Neuronal stem cell (in vitro differentiated cells): ENCODE measurements at regions not wholly inside any gene's neighbourhood (a gene's known extent, or its start where the extent isn't known, plus 50 kb on each side); places are given as distances from the start of the nearest gene placed in this dataset.

Experiments
- DNase-seq: peaks from one replicate; pipeline ENCODE4 v3.0.0-alpha.2; 2013; ENCODE audit warnings: low spot score
- H2AFZ ChIP-seq: one replicate; pipeline ENCODE4 v1.6.1; 2013; ENCODE audit warnings: mild to moderate bottlenecking, low read length, inconsistent platforms
- H2AK5ac ChIP-seq: 2 replicates; pipeline ENCODE4 v1.6.1; 2013; ENCODE audit warnings: low read depth, mild to moderate bottlenecking, inconsistent platforms, low read length, moderate library complexity, mixed read lengths
- H2BK120ac ChIP-seq: 2 replicates; pipeline ENCODE4 v1.6.1; 2013; ENCODE audit warnings: low read depth, mild to moderate bottlenecking, inconsistent platforms, low read length, moderate library complexity, mixed read lengths
- H2BK12ac ChIP-seq: one replicate; pipeline ENCODE4 v1.6.1; 2013; ENCODE audit warnings: low read length, inconsistent platforms
- H2BK15ac ChIP-seq: 2 replicates; pipeline ENCODE4 v1.6.1; 2013; ENCODE audit warnings: mild to moderate bottlenecking, low read length, inconsistent platforms, mixed read lengths
- H2BK5ac ChIP-seq: one replicate; pipeline ENCODE4 v1.6.1; 2013; ENCODE audit warnings: inconsistent platforms, mild to moderate bottlenecking, low read length, moderate library complexity
- H3K14ac ChIP-seq: one replicate; pipeline ENCODE4 v1.6.1; 2013; ENCODE audit warnings: low read length, inconsistent platforms
- H3K18ac ChIP-seq: 2 replicates; pipeline ENCODE4 v1.6.1; 2013; ENCODE audit warnings: low read length, inconsistent platforms
- H3K23ac ChIP-seq: 2 replicates; pipeline ENCODE4 v1.6.1; 2013; ENCODE audit warnings: low read depth, mild to moderate bottlenecking, mixed read lengths, low read length, inconsistent platforms; ENCODE audit not compliant: poor library complexity
- H3K27ac ChIP-seq: replicated peaks from 3 replicates; pipeline ENCODE4 v1.5.1; 2013; ENCODE audit warnings: low read length, inconsistent platforms
- H3K27me3 ChIP-seq, 3 experiments: 2 replicates each; pipeline ENCODE4 v1.6.1; 2013; ENCODE audit warnings: low read length in 3 of 3, mild to moderate bottlenecking in 2 of 3, inconsistent platforms in 1 of 3, low read depth in 1 of 3, mixed read lengths in 1 of 3, moderate library complexity in 1 of 3; ENCODE audit not compliant: control insufficient read depth in 3 of 3, insufficient read depth in 3 of 3
- H3K36me3 ChIP-seq, 2 donors: replicated peaks in 1 of 2; 2 replicates each; pipeline ENCODE4 v1.6.1; 2013; ENCODE audit warnings: low read length in 2 of 2; ENCODE audit not compliant: control insufficient read depth in 2 of 2, insufficient read depth in 2 of 2
- H3K4ac ChIP-seq: 2 replicates; pipeline ENCODE4 v1.6.1; 2013; ENCODE audit warnings: inconsistent platforms, mild to moderate bottlenecking, low read length, moderate library complexity
- H3K4me1 ChIP-seq, 2 donors: 1 replicate in 1 of 2; 2 replicates in 1 of 2; pipeline ENCODE4 v1.6.1; 2013; ENCODE audit warnings: low read length in 2 of 2, low read depth in 1 of 2; ENCODE audit not compliant: control insufficient read depth in 2 of 2, insufficient read depth in 1 of 2
- H3K4me2 ChIP-seq: one replicate; pipeline ENCODE4 v1.6.1; 2013; ENCODE audit warnings: mild to moderate bottlenecking, low read length, inconsistent platforms; ENCODE audit not compliant: insufficient read depth, poor library complexity, severe bottlenecking
- H3K4me3 ChIP-seq, 2 donors: 2 replicates each; pipeline ENCODE4 v1.5.1; 2013; ENCODE audit warnings: low read length in 2 of 2, mild to moderate bottlenecking in 2 of 2, inconsistent platforms in 1 of 2, moderate library complexity in 1 of 2
- H3K79me1 ChIP-seq: one replicate; pipeline ENCODE4 v1.6.1; 2013; ENCODE audit warnings: low read depth, mild to moderate bottlenecking, inconsistent platforms, low read length, moderate library complexity
- H3K9ac ChIP-seq: one replicate; pipeline ENCODE4 v1.6.1; 2013; ENCODE audit warnings: mild to moderate bottlenecking, low read depth, low read length, inconsistent platforms; ENCODE audit not compliant: poor library complexity
- H3K9me3 ChIP-seq, 2 donors: replicated peaks in 1 of 2; 2 replicates each; pipeline versions ENCODE3 to v1.6.1; 2013; ENCODE audit warnings: low read length in 2 of 2, mild to moderate bottlenecking in 2 of 2, inconsistent platforms in 1 of 2, low read depth in 1 of 2, mixed read lengths in 1 of 2, moderate library complexity in 1 of 2; ENCODE audit not compliant: control insufficient read depth in 2 of 2, insufficient read depth in 1 of 2
- H4K8ac ChIP-seq: one replicate; pipeline ENCODE4 v1.6.1; 2013; ENCODE audit warnings: low read depth, mild to moderate bottlenecking, inconsistent platforms, low read length, moderate library complexity
- H4K91ac ChIP-seq: one replicate; pipeline ENCODE4 v1.6.1; 2013; ENCODE audit warnings: low read length, low read depth, mild to moderate bottlenecking, inconsistent platforms; ENCODE audit not compliant: poor library complexity
- WGBS, 2 donors: extraction: QIAGEN DNeasy Blood & Tissue Kit; methylation state at CpG; one replicate each; pipeline ENCODE4 v1.1.7; 2013; ENCODE audit warnings: missing lambda C conversion rate in 2 of 2, mixed read lengths in 1 of 2; ENCODE audit not compliant: insufficient read length in 2 of 2, insufficient replicate concordance in 1 of 2; ENCODE audit errors: extremely low coverage in 2 of 2; 5-methylcytosine and 5-hydroxymethylcytosine counted together

DNA sequence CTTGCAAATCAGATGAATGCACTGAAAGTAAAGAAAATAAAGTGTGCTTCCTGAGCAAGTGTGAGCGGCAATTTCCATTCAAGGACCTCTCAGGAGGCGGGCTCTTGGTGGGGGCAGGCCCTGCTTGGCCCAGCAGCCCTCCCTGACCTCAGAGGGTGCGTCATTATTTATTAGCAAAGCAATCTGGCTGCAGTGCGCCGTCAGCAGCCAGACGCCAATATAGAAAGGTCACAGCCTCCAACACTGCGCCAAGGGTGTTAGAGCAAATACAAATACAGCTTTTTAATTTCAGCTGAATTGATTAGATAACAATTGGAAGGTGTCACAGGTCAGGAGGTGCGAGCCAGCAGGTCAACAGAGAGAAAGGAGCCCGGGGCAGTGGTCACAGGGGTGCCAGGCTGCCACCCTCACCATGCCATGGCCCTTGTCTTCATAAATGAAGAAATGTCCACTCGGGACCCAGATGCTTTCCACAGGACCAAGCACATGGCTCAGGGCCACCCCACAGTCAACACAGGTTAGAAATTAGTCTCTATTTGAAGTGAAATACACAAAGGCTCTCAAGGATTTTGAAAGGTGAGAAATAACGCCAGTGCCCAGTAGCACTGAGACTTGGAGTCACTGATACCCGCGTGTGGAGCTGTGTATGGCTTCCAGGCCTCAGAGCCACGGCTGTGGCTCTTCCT lies 309.8 kb downstream of the IRX2 start:
- peak overlapping the region; percentile 12 for H2AK5ac ChIP-seq
- H3K36me3 ChIP-seq, result no peaks in the 10 kb centered on the region
- H4K8ac ChIP-seq, result no peak overlapping the region
- no peaks in the 10 kb centered on the region for H3K79me1 ChIP-seq
- H3K14ac ChIP-seq, result no peak overlapping the region
- no peak overlapping the region for H2BK12ac ChIP-seq
- H3K4me1 ChIP-seq, result peaks cover 0 to 2% of the 10 kb centered on the region in 2 donors
- no peak overlapping the region for H3K4me3 ChIP-seq
- no peak overlapping the region for H3K23ac ChIP-seq
- no peak overlapping the region for H4K91ac ChIP-seq
- no peak overlapping the region for H2BK5ac ChIP-seq
- peak overlapping the region; percentile 32 for H3K18ac ChIP-seq
- H2BK120ac ChIP-seq, result no peak overlapping the region
- H2AFZ ChIP-seq, result no peak overlapping the region
- no peak overlapping the region for H3K4ac ChIP-seq
- H3K9me3 ChIP-seq, result peaks cover 0 to 4% of the 10 kb centered on the region in 2 donors
- H2BK15ac ChIP-seq, result no peak overlapping the region
- H3K27ac ChIP-seq, result no peak overlapping the region
- DNase-seq, result no peak
- H3K9ac ChIP-seq, result no peak overlapping the region
- no CpG with 5 or more reads among the region's 14 CpGs for WGBS, 2 donors
- H3K27me3 ChIP-seq, result no peaks in the 10 kb centered on the region
- no peak overlapping the region for H3K4me2 ChIP-seq

DNA sequence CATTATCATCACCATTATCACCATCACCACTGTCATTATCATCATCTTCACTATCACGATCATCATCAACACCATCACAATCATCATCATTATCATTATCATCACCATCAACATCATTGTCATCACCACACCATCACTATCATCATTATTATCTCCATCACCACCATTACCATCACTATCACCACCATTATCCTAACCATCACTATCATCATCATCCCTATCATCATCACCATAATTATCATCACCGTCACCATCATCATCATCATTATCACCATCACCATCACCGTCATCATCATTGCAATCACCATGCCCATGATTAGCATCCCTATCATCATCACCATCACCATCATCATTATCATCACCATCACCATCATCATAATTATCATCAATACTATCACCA lies 311.9 kb downstream of the IRX2 start:
- no peak overlapping the region for H3K4me3 ChIP-seq
- H3K27ac ChIP-seq, result no peak overlapping the region
- no peak overlapping the region for H3K4me2 ChIP-seq
- H2AFZ ChIP-seq, result no peak overlapping the region
- no peak overlapping the region for H2AK5ac ChIP-seq
- no peaks in the 10 kb centered on the region for H3K79me1 ChIP-seq
- no peak overlapping the region for H4K8ac ChIP-seq
- H3K18ac ChIP-seq, result no peak overlapping the region
- no peak overlapping the region for H2BK120ac ChIP-seq
- H3K27me3 ChIP-seq, result no peaks in the 10 kb centered on the region
- WGBS, 2 donors, result 100% methylated on average over 2 of the region's 3 CpGs
- H2BK12ac ChIP-seq, result no peak overlapping the region
- no peak overlapping the region for H2BK5ac ChIP-seq
- no peak overlapping the region for H4K91ac ChIP-seq
- no peak overlapping the region for H3K9ac ChIP-seq
- H2BK15ac ChIP-seq, result no peak overlapping the region
- H3K4ac ChIP-seq, result no peak overlapping the region
- no peak for DNase-seq
- H3K36me3 ChIP-seq, result no peaks in the 10 kb centered on the region
- peaks cover 0 to 6% of the 10 kb centered on the region in 2 donors for H3K9me3 ChIP-seq
- no peak overlapping the region for H3K14ac ChIP-seq
- no peak overlapping the region for H3K23ac ChIP-seq
- peaks cover 0 to 2% of the 10 kb centered on the region in 2 donors for H3K4me1 ChIP-seq

DNA sequence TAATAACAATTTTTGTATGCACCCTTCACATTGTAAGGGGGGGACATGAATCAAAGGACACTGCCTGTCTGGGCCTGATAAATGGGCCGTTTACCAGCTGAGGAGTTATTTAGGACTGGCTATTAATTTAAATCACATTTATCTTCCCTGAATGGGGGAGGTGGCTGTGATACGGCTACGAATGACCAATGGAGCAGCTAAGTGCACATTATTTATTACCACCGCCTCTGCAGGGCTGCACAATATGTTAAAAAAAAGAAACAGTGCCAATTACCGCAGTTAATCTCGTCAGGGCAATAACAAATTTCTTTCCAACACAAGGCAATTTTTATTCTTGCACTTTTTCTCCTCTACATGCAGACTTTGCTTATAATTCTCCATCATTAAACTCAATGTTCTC lies 318.4 kb downstream of the IRX2 start:
- Histone ChIP-seq H3K27ac (no peak overlapping the region), H4K8ac (no peak overlapping the region), H3K14ac (no peak overlapping the region), H3K4me3 (no peak overlapping the region), H3K23ac (no peak overlapping the region), H3K79me1 (no peaks in the 10 kb centered on the region), H4K91ac (no peak overlapping the region), H3K4me1 (peaks cover 2 to 13% of the 10 kb centered on the region in 2 donors), H3K27me3 (no peaks in the 10 kb centered on the region), H3K36me3 (no peaks in the 10 kb centered on the region), H3K18ac (no peak overlapping the region), H3K4me2 (no peak overlapping the region), H2AK5ac (no peak overlapping the region), H3K9me3 (peaks cover 4 to 21% of the 10 kb centered on the region in 2 donors), H3K9ac (no peak overlapping the region), H2BK5ac (no peak overlapping the region), H2AFZ (no peak overlapping the region), H2BK12ac (no peak overlapping the region), H2BK120ac (no peak overlapping the region), H2BK15ac (no peak overlapping the region), H3K4ac (no peak overlapping the region)
- no CpG with 5 or more reads among the region's 6 CpGs for WGBS, 2 donors
- no peak for DNase-seq

GRCh38 chr5:2432076-2432920 lies 319.2 kb downstream of the IRX2 start:
- H2BK15ac ChIP-seq, result no peak overlapping the region
- H3K36me3 ChIP-seq, result no peaks in the 10 kb centered on the region
- H3K4ac ChIP-seq, result no peak overlapping the region
- H3K79me1 ChIP-seq, result no peaks in the 10 kb centered on the region
- H4K91ac ChIP-seq, result no peak overlapping the region
- H3K4me2 ChIP-seq, result no peak overlapping the region
- H2BK120ac ChIP-seq, result no peak overlapping the region
- H3K4me1 ChIP-seq, result peaks cover 2 to 13% of the 10 kb centered on the region in 2 donors
- H3K4me3 ChIP-seq, result no peak overlapping the region
- peak; percentile 23 for DNase-seq
- H2AFZ ChIP-seq, result peak overlapping the region; percentile 83
- H3K27me3 ChIP-seq, result no peaks in the 10 kb centered on the region
- H4K8ac ChIP-seq, result no peak overlapping the region
- H3K27ac ChIP-seq, result peak overlapping the region; percentile 29
- H3K9ac ChIP-seq, result no peak overlapping the region
- H3K14ac ChIP-seq, result no peak overlapping the region
- H2AK5ac ChIP-seq, result no peak overlapping the region
- WGBS, 2 donors, result no CpG with 5 or more reads among the region's 14 CpGs
- peaks cover 4 to 21% of the 10 kb centered on the region in 2 donors for H3K9me3 ChIP-seq
- H3K18ac ChIP-seq, result no peak overlapping the region
- H2BK5ac ChIP-seq, result no peak overlapping the region
- H2BK12ac ChIP-seq, result no peak overlapping the region
- H3K23ac ChIP-seq, result no peak overlapping the region
